NT2/D1 (cell line): ENCODE measurements at regions not wholly inside any gene's neighbourhood (a gene's known extent, or its start where the extent isn't known, plus 50 kb on each side); places are given as distances from the start of the nearest gene placed in this dataset.

Experiments used
- SUZ12 ChIP-seq: IDR thresholded peaks from 2 replicates; pipeline ENCODE4 v1.6.1; 2011; ENCODE audit not compliant: insufficient read length, insufficient read depth; ENCODE audit errors: extremely low read depth
- YY1 ChIP-seq: IDR thresholded peaks from 2 replicates; pipeline ENCODE4 v1.6.1; 2011; ENCODE audit not compliant: insufficient read length, insufficient read depth

GRCh38 chr3:27545061-27545460, 60.9 kb upstream of the SLC4A7 start:
- TF ChIP-seq YY1 (no peak), SUZ12 (no peak)
